Choroid plexus epithelial cell (primary cell): ENCODE measurements at regions not wholly inside any gene's neighbourhood (a gene's known extent, or its start where the extent isn't known, plus 50 kb on each side); places are given as distances from the start of the nearest gene placed in this dataset.
A peak's percentile ranks its signal among the peaks of the same experiment; 100 is the strongest.

ENCODE experiments used
- DNase-seq: peaks from one replicate; pipeline ENCODE4 v3.0.0-alpha.2; 2010; ENCODE audit warnings: low read depth
- H3K4me3 ChIP-seq: 2 replicates; pipeline ENCODE4 v1.5.1; 2011; ENCODE audit warnings: low read depth, mild to moderate bottlenecking, control low read depth, low read length, moderate library complexity
- CTCF ChIP-seq: conservative IDR thresholded peaks from 2 replicates; pipeline ENCODE4 v1.5.1; 2011; ENCODE audit warnings: low read depth, mild to moderate bottlenecking, control low read depth, inconsistent platforms, low read length, moderate library complexity

GRCh38 chrX:145178268-145178667 lies 69.0 kb upstream of the SPANXN1 start:
- H3K4me3 ChIP-seq, result no peak overlapping the region
- no peak for TF ChIP-seq CTCF
- DNase-seq, result no peak

- H3K4me3 ChIP-seq, result no peak overlapping the region
- peak; percentile 4 for DNase-seq
- no peak for TF ChIP-seq CTCF
Observed at GRCh38 chrX:145190801-145191389, 56.4 kb upstream of the SPANXN1 start.
